Immature natural killer cell (primary cell): ENCODE measurements at regions not wholly inside any gene's neighbourhood (a gene's known extent, or its start where the extent isn't known, plus 50 kb on each side); places are given as distances from the start of the nearest gene placed in this dataset.

Source experiments
- DNase-seq, 3 donors: peaks; one replicate each; pipeline ENCODE4 v3.0.0; 2022; ENCODE audit warnings: mixed read lengths in 1 of 3
- H3K27ac Mint-ChIP-seq, 6 donors: one replicate each; pipeline ENCODE4 v1.8.0; 2020; ENCODE audit warnings: mixed read lengths in 6 of 6, mild to moderate bottlenecking in 5 of 6, inconsistent platforms in 4 of 6, moderate library complexity in 3 of 6
- H3K27me3 Mint-ChIP-seq, 3 donors: one replicate each; pipeline ENCODE4 v1.8.0; 2020 to 2021; ENCODE audit warnings: low read depth in 3 of 3, mild to moderate bottlenecking in 3 of 3, mixed read lengths in 3 of 3, moderate library complexity in 3 of 3, inconsistent platforms in 1 of 3
- H3K36me3 Mint-ChIP-seq, 3 donors: one replicate each; pipeline ENCODE4 v1.8.0; 2020; ENCODE audit warnings: mixed read lengths in 3 of 3, inconsistent platforms in 2 of 3, mild to moderate bottlenecking in 2 of 3
- H3K4me1 Mint-ChIP-seq, 2 donors: one replicate each; pipeline ENCODE4 v1.8.0; 2020; ENCODE audit warnings: inconsistent platforms in 2 of 2, mild to moderate bottlenecking in 2 of 2, mixed read lengths in 2 of 2, moderate library complexity in 1 of 2
- H3K4me3 Mint-ChIP-seq, 5 donors: one replicate each; pipeline ENCODE4 v1.8.0; 2020; ENCODE audit warnings: mild to moderate bottlenecking in 5 of 5, mixed read lengths in 5 of 5, inconsistent platforms in 3 of 5, moderate library complexity in 3 of 5
- H3K9me3 Mint-ChIP-seq, 6 donors: one replicate each; pipeline ENCODE4 v1.8.0; 2020; ENCODE audit warnings: mild to moderate bottlenecking in 6 of 6, mixed read lengths in 6 of 6, inconsistent platforms in 4 of 6, moderate library complexity in 3 of 6

DNA sequence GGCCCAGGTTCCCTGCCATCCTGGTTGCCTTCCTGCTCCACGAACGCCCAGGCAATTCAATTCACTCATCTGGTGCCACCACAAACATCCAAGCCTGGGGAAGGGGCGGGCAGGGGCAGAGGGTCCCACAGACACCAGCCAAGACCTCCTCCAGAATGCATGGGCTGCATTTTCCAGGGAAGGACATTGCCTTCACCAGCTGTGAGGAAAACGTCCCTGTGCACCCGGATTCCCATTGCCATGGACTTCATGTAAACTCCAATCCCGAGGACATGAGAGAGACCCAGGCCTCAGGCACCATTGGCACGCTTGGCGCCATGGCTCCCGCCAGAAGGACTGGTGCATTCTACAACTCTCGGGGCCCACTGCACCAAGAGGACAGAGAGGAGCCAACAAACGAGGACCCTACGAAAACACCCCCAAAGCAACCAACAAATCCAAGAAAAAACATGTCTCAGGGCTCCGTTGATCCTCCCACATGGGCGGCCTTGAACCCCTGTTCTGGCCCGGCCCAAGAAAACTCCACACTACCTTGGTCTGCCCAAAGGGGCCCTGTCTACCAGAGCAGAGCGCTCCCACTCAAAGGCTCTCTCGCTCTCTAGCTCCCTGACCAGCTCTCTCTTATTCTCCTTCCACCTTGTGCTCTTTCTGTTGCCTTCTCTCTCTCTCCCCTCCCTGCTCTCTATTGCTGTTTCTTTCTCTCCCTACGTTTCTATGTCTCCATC lies 183.9 kb downstream of the ALG10 start:
- H3K4me3 Mint-ChIP-seq, result no peak overlapping the region
- peaks cover 0 to 3% (median 0%) of the 10 kb centered on the region in 3 donors for H3K27me3 Mint-ChIP-seq
- peaks cover 0 to 3% (median 0%) of the 10 kb centered on the region in 6 donors for H3K9me3 Mint-ChIP-seq
- H3K4me1 Mint-ChIP-seq, result no peaks in the 10 kb centered on the region
- DNase-seq, result no peak
- H3K36me3 Mint-ChIP-seq, result no peaks in the 10 kb centered on the region
- H3K27ac Mint-ChIP-seq, result no peak overlapping the region

DNA sequence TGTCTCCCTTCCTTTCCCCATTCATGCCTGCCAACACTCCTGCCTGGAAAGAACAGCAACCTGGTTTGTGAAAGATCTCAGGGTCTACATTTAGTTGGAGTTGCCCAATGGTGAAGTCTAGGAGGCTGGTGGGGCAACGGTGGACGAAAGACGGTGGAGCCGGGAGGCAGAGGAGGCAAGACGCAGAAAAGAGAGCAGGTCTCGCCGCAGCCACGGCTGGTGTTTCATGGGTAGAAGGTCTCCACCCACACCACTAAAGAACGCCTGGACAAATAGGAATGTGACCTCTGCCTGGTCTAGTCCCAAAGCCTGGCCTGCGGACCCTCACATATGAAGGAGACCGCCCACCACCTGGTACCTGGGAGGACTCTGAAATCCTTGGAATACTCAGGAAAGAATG lies 185.6 kb downstream of the ALG10 start:
- DNase-seq, result no peak
- H3K27ac Mint-ChIP-seq, result no peak overlapping the region
- no peaks in the 10 kb centered on the region for H3K36me3 Mint-ChIP-seq
- H3K9me3 Mint-ChIP-seq, result peaks cover 0 to 3% (median 0%) of the 10 kb centered on the region in 6 donors
- H3K4me3 Mint-ChIP-seq, result no peak overlapping the region
- peaks cover 0 to 3% (median 0%) of the 10 kb centered on the region in 3 donors for H3K27me3 Mint-ChIP-seq
- no peaks in the 10 kb centered on the region for H3K4me1 Mint-ChIP-seq

DNA sequence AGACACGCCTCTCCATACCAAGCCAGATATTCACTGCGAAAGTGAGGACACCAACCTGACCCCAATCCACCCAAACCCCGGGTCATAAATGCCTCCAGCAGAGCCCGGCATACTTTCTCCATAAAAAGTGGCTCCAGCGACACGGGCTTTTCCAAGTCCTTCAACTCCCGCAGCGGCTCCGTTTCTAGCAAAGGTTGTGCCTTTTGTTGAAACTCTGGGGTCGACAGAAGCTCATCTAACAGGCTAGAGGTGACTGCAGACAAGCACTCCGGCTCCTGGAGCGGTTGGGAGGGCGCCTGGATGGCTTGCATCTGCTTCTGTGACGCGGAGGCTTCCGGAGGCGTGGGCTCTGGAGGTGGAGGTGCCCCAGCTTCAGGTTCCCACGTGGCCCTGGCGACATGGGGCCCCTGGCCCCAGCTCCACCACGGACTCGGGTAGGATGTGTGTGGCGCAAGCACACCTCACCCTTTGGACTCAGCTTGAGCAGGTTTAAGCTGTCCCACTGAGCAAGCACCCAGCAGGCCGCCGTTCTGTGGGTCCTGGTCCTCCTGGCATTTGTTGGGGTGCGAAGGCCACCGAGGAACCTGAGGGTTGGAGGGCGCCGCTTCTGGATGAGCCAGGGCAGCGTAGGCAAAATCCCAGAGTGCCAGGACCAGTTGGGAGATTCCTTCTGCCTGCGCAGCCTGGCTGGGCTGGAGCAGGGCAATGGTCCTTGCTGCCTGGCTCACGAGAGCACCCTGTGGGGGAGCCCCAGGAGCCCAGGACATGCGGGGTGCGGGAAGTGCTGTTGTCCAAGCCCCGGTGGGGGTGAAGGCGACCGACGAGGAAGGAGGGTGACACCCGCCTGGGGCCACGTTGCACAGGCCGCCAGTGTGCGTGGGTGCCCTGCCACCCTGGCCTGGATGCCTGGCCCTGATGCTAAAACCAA lies 186.3 kb downstream of the ALG10 start:
- Mint-ChIP-seq H3K4me1 (no peaks in the 10 kb centered on the region), H3K9me3 (peaks cover 0 to 3% (median 0%) of the 10 kb centered on the region in 6 donors), H3K4me3 (no peak overlapping the region), H3K27me3 (peaks cover 0 to 3% (median 0%) of the 10 kb centered on the region in 3 donors), H3K27ac (no peak overlapping the region), H3K36me3 (no peaks in the 10 kb centered on the region)
- DNase-seq, result no peak

DNA sequence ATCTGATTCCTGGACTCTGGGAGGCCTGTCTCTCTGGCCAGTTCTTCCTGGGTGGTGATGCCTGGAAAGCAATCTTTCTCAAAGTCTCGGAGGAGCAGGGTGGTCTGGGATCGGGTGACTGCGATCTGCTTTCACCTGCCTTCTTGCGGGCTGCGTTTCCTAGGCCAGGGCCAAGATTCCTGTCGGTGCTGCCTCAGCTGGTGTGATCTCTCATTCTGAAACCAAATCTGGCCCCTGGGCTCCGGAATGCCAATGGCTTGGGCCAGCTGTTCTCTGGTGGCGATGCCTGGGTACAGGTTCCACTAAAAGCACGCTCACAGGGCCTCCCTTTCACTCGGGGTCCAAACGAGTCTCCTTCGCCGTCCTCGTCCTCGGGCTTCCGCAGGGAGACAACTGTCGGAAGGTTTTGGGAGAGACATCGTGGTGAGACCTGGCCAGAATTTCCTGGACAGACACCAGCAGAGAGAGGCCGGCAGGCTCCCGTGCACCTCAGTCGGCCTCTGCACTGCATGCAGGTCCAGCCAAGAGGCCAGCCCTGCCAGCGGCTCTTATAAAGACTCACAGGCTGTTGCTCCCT lies 187.1 kb downstream of the ALG10 start:
- H3K9me3 Mint-ChIP-seq, result peaks cover 0 to 3% (median 0%) of the 10 kb centered on the region in 6 donors
- no peaks in the 10 kb centered on the region for H3K36me3 Mint-ChIP-seq
- H3K4me1 Mint-ChIP-seq, result no peaks in the 10 kb centered on the region
- H3K4me3 Mint-ChIP-seq, result no peak overlapping the region
- DNase-seq, result no peak
- peaks cover 0 to 3% (median 0%) of the 10 kb centered on the region in 3 donors for H3K27me3 Mint-ChIP-seq
- no peak overlapping the region for H3K27ac Mint-ChIP-seq

DNA sequence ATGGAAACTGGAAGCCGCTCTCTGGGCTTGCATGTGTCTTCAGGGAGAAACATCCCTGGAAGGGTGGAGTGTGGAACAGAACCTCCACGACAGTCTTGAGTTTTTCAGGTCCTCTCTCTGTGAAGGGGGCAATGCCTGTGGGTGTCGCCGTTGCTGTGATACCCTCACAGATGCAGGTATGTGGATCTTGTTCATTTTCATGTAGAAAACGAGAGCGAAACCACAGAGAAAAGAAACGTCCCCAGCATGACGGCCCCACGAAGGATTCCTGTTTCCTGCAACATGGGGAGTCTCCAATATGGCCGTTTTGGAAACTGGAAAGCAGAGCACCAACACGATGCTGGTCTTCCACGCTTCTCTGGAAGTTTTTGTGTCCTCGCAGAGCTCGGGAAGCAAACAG lies 187.9 kb downstream of the ALG10 start:
- H3K27ac Mint-ChIP-seq, result no peak overlapping the region
- no peak overlapping the region for H3K4me3 Mint-ChIP-seq
- H3K27me3 Mint-ChIP-seq, result peaks cover 0 to 3% (median 0%) of the 10 kb centered on the region in 3 donors
- no peaks in the 10 kb centered on the region for H3K36me3 Mint-ChIP-seq
- DNase-seq, result no peak
- peaks cover 0 to 3% (median 0%) of the 10 kb centered on the region in 6 donors for H3K9me3 Mint-ChIP-seq
- no peaks in the 10 kb centered on the region for H3K4me1 Mint-ChIP-seq

DNA sequence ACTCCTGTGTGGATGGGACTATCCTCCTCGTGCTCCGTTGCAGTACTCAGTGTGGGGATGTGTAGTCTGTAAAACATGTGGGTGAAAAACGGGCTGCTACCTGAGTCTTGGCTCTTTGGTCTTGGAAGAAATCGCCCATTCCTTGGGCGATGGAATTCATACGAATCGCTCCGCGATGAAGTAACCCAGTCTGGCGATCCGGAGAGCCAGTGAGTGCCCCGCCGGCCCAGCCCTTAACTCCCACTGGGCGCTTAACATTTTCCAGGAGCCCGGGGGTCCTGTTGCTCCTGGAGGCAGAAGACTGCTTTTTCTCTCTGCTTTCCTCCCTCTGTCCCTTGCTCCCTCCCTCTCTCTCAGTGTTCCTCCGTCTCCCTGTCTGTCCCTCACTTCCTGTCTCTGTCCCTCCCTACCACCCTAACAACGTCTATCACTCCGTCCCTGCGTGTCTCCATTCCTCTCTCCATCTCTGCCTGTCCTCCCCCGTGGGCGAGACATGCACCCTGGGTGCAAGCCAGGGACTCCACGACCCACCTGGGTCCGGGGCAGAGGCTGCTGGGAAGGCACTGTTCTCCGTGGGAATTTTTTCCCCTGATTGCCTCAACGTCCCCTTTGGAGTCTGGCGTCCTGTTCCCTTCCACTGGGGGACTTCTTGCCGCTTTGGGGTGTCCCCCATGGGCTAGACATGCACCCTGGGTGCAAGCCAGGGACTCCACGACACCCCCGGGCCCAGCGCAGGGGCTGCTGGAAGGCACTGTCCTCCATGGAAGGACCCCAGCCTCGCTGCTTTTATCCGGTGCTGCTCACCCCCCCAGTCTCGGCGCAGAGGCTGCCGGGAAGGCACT lies 188.6 kb downstream of the ALG10 start:
- no peaks in the 10 kb centered on the region for H3K4me1 Mint-ChIP-seq
- no peak for DNase-seq
- H3K27me3 Mint-ChIP-seq, result peaks cover 0 to 3% (median 0%) of the 10 kb centered on the region in 3 donors
- no peak overlapping the region for H3K4me3 Mint-ChIP-seq
- H3K9me3 Mint-ChIP-seq, result peaks cover 0 to 3% (median 0%) of the 10 kb centered on the region in 6 donors
- no peaks in the 10 kb centered on the region for H3K36me3 Mint-ChIP-seq
- H3K27ac Mint-ChIP-seq, result no peak overlapping the region

DNA sequence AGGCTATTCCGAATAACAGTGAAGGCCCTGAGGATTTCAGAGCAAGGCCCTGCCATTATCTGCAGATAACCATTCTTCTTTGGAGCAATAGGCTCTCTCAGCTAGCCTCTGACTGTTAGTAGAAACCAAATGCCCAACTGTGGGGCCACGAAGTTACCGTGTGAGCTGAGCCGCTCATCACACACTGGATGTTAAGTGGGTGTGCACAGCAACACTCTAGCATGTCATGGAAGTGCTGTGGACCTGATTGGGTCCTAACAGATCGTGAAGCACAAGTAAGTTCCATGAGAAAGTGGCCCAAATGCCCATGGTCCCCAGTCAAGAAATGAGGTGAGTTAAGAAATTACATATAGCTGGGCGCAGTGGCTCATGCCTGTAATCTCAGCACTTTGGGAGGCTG lies 190.4 kb downstream of the ALG10 start:
- peaks cover 0 to 5% (median 0%) of the 10 kb centered on the region in 3 donors for H3K27me3 Mint-ChIP-seq
- H3K4me1 Mint-ChIP-seq, result peaks cover 4 to 7% of the 10 kb centered on the region in 2 donors

DNA sequence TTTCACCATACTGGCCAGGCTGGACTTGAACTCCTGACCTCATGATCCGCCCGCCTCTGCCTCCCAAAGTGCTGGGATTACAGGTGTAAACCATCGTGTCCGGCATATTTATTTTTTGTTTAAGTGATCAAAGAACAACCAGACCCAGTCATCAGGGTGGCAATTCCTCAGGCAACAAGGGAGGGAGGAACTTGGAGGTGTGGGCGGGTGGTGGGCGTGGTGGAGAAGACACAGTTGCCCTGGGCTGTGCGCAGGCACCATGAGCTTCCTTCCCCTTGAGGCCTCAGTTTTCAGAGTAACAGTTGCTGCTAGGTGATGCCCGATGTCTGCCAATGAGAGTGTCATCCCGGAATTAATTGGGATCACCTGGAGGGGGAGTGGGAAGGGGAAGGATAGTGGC lies 191.7 kb downstream of the ALG10 start:
- Mint-ChIP-seq H3K4me3 (no peak overlapping the region), H3K27me3 (peaks cover 0 to 9% (median 2%) of the 10 kb centered on the region in 3 donors), H3K9me3 (peaks cover 0 to 4% (median 0%) of the 10 kb centered on the region in 6 donors), H3K4me1 (peaks cover 14 to 18% of the 10 kb centered on the region in 2 donors), H3K36me3 (no peaks in the 10 kb centered on the region), H3K27ac (no peak overlapping the region)
- DNase-seq, result no peak

More for the DNA sequence above, 190.4 kb downstream of the ALG10 start:
- no peak for DNase-seq
- Mint-ChIP-seq H3K27ac (no peak overlapping the region), H3K4me3 (no peak overlapping the region), H3K9me3 (peaks cover 0 to 1% (median 0%) of the 10 kb centered on the region in 6 donors), H3K36me3 (no peaks in the 10 kb centered on the region)

DNA sequence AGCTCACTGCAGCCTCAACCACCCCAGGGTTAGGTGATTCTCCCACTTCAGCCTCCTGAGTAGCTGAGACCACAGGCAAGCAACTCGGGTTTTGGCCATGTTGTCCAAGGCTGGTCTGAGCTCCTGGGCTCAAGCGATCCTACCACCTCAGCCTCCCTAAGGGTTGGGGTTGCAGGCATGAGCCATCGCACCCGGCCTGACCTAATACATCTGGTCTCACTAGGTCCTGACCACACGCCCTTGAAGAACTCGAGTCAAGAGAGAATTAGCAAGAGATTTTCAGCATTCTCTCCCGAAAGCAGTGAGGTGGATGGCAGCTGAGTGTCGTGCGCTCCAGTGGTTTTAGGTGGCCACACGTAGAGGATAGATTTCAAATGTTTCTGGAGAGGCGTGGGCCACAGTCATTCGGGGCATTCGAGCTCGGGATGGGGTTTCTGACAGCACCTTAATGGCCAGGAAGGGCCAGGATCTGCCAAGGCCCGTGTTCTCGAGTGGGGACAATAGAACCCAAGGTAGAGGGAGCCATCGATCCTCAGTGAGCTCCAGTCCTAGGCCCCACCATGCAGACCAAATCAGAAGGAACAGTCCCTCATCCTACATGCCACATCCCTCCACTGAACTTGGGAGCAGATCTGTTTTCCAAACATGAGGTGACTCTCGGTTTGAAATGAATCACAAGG lies 193.1 kb downstream of the ALG10 start:
- Mint-ChIP-seq H3K9me3 (peaks cover 0 to 4% (median 0%) of the 10 kb centered on the region in 6 donors), H3K36me3 (no peaks in the 10 kb centered on the region), H3K27me3 (peaks cover 0 to 9% (median 2%) of the 10 kb centered on the region in 3 donors), H3K4me1 (peaks cover 14 to 20% of the 10 kb centered on the region in 2 donors), H3K27ac (no peak overlapping the region), H3K4me3 (no peak overlapping the region)
- no peak for DNase-seq

DNA sequence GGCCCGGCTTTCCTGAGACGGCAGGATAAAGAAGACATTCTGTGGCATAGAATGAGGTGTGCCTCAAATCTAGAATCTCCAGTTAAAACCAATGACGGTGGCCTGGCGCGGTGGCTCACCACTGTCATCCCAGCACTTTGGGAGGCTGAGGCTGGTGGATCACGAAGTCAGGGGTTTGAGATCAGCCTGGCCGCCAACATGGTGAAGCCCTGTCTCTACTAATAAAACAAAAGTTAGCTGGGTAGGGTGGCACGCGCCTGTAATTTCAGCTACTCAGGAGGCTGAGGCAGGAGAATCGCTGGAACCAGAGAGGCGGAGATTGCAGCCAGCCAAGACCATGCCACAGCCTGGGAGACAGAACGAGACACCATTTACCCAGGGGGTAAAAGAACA lies 193.6 kb downstream of the ALG10 start:
- H3K36me3 Mint-ChIP-seq, result no peaks in the 10 kb centered on the region
- no peak for DNase-seq
- no peak overlapping the region for H3K4me3 Mint-ChIP-seq
- peaks cover 0 to 4% (median 0%) of the 10 kb centered on the region in 6 donors for H3K9me3 Mint-ChIP-seq
- no peak overlapping the region for H3K27ac Mint-ChIP-seq
- H3K4me1 Mint-ChIP-seq, result peaks cover 14 to 20% of the 10 kb centered on the region in 2 donors
- H3K27me3 Mint-ChIP-seq, result peaks cover 1 to 9% (median 6%) of the 10 kb centered on the region in 3 donors

DNA sequence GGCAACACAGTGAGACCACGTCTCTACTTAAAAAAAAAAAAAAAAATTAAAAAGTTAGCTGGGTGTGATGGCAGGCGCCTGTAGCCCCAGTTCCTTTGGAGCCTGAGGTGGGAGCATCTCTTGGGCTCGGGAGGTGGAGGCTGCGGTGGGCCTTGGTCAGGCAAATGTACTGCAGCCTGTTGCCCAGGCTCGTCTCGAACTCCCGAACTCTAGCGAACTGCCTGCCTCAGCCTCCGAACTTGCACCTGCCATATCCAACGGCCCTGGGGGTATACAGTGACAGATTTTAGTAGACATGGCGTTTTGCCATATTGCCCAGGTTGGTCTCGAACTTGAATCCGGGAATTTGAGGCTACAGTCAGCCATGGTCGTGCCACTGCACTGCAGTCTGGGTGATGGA lies 195.4 kb downstream of the ALG10 start:
- peaks cover 14 to 20% of the 10 kb centered on the region in 2 donors for H3K4me1 Mint-ChIP-seq
- H3K27me3 Mint-ChIP-seq, result peaks cover 2 to 9% (median 7%) of the 10 kb centered on the region in 3 donors
- H3K27ac Mint-ChIP-seq, result no peak overlapping the region
- DNase-seq, result no peak
- H3K9me3 Mint-ChIP-seq, result peaks cover 0 to 4% (median 0%) of the 10 kb centered on the region in 6 donors
- H3K4me3 Mint-ChIP-seq, result no peak overlapping the region
- no peaks in the 10 kb centered on the region for H3K36me3 Mint-ChIP-seq

DNA sequence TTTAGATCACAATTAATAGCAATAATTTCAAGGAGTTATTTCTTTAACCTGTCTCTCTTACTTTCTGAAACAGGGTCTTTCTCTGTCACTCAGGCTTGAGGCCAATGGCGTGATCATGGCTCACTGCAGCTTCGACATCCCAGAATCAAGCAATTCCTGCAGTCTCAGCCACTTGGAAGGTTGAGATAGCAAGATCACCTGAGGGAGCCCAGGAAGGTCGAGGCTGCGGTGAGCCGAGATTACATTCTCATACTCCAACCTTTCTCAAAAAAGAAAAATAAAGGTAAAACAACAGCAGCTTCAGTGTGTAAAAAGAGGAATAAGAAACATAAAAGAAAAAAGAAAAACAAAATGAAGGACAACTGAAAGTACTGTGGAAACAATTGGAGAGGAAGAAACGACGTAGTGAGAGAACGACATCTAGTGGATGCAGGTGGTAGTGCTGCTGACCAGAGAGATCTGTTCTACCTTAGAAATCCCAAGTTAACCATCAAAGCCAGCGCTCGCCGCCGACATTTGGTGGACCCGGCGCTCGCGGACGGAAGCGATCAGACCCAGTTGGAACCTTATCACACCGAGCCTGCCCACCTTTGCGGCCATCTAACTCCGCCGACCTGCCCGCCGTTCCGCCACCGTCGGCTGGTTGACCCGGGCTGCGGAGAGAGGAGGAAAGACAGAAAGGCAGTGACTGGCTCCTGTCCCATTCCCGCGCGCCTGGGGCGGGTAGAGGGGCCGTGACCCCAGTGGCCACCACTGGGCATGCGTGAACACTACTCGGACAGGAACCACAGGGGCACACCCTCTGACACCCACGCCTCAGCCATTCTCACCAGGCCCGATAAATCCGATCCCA lies 196.1 kb downstream of the ALG10 start:
- H3K9me3 Mint-ChIP-seq, result peaks cover 0 to 4% (median 0%) of the 10 kb centered on the region in 6 donors

More for the DNA sequence above, 196.1 kb downstream of the ALG10 start:
- peaks cover 2 to 11% (median 7%) of the 10 kb centered on the region in 3 donors for H3K27me3 Mint-ChIP-seq
- H3K27ac Mint-ChIP-seq, result peak overlapping the region in 5 of 6 donors; percentile 40 to 92 (median 90)
- peak overlapping the region; percentile 79 to 99 (median 95) for H3K4me3 Mint-ChIP-seq
- DNase-seq, result peak; percentile 58 to 61 (median 60)
- H3K36me3 Mint-ChIP-seq, result no peaks in the 10 kb centered on the region
- peaks cover 14 to 20% of the 10 kb centered on the region in 2 donors for H3K4me1 Mint-ChIP-seq
